CD4-positive, alpha-beta T cell treated with Interleukin-4 for 4 hours (primary cell): ENCODE measurements at regions not wholly inside any gene's neighbourhood (a gene's known extent, or its start where the extent isn't known, plus 50 kb on each side); places are given as distances from the start of the nearest gene placed in this dataset.
A peak's percentile ranks its signal among the peaks of the same experiment; 100 is the strongest.

Experiments
- DNase-seq: peaks from one replicate; pipeline ENCODE4 v3.0.0-alpha.2; 2020

GRCh38 chr4:163895378-163896005 lies 401.0 kb downstream of the TMA16 start:
- peak; percentile 45 for DNase-seq

GRCh38 chr4:163901319-163901718 lies 406.8 kb downstream of the TMA16 start:
- no peak for DNase-seq

GRCh38 chr4:163902417-163902816 lies 407.9 kb downstream of the TMA16 start:
- no peak for DNase-seq

GRCh38 chr4:163911891-163912290 lies 417.4 kb downstream of the TMA16 start:
- no peak for DNase-seq

GRCh38 chr4:163913571-163913970 lies 419.1 kb downstream of the TMA16 start:
- no peak for DNase-seq

GRCh38 chr4:163915896-163916295 lies 421.4 kb downstream of the TMA16 start:
- DNase-seq = no peak

GRCh38 chr4:163920426-163920825 lies 425.9 kb downstream of the TMA16 start:
- DNase-seq = no peak

- no peak for DNase-seq
These were observed 427.8 kb downstream of the TMA16 start for GRCh38 chr4:163922302-163922701.

- DNase-seq = no peak
These were observed 428.6 kb downstream of the TMA16 start for GRCh38 chr4:163923092-163923491.

GRCh38 chr4:163930086-163930485 lies 435.6 kb downstream of the TMA16 start:
- DNase-seq = no peak

GRCh38 chr4:163932504-163932903 lies 438.0 kb downstream of the TMA16 start:
- no peak for DNase-seq

- no peak for DNase-seq
These were observed 445.1 kb downstream of the TMA16 start for GRCh38 chr4:163939597-163939996.

GRCh38 chr4:163941221-163941905 lies 446.9 kb downstream of the TMA16 start:
- no peak for DNase-seq

GRCh38 chr4:163948920-163949455 lies 454.5 kb downstream of the TMA16 start:
- DNase-seq = no peak

- no peak for DNase-seq
These were observed 455.6 kb downstream of the TMA16 start for GRCh38 chr4:163949976-163950601.

- no peak for DNase-seq
These were observed 460.8 kb downstream of the TMA16 start for GRCh38 chr4:163955288-163955687.

- DNase-seq = no peak
These were observed 464.3 kb downstream of the TMA16 start for GRCh38 chr4:163958751-163959150.

GRCh38 chr4:163959932-163960331 lies 465.4 kb downstream of the TMA16 start:
- DNase-seq = no peak

GRCh38 chr4:163966612-163967011 lies 472.1 kb downstream of the TMA16 start:
- DNase-seq = no peak

- no peak for DNase-seq
These were observed 472.8 kb downstream of the TMA16 start for GRCh38 chr4:163967263-163967662.

- DNase-seq = no peak
These were observed 473.2 kb downstream of the TMA16 start for GRCh38 chr4:163967710-163968109.

GRCh38 chr4:163969291-163969690 lies 474.8 kb downstream of the TMA16 start:
- no peak for DNase-seq

- no peak for DNase-seq
These were observed 482.1 kb downstream of the TMA16 start for GRCh38 chr4:163976588-163976987.

- DNase-seq = no peak
These were observed 493.9 kb downstream of the TMA16 start for GRCh38 chr4:163988391-163988790.
